ENCODE measurements at regions not wholly inside any gene's neighbourhood (a gene's known extent, or its start where the extent isn't known, plus 50 kb on each side); places are given as distances from the start of the nearest gene placed in this dataset.

- no peak for TF ChIP-seq CTCF (IDR thresholded peaks at IDR 0.05; ENCODE audit: poor library complexity)
- no peak for TF ChIP-seq EZH2 (IDR thresholded peaks at IDR 0.05; ENCODE audit: borderline replicate concordance)
- TF ChIP-seq EZH2phosphoT487 (IDR thresholded peaks at IDR 0.05; ENCODE audit: low read depth, severe bottlenecking, unreplicated experiment), result no peak
Measured at GRCh38 chr5:143678148-143678905, 133.6 kb upstream of the HMHB1 start.

All from hepatocyte (in vitro differentiated cells).